Retinal pigment epithelial cell (primary cell): ENCODE measurements at regions not wholly inside any gene's neighbourhood (a gene's known extent, or its start where the extent isn't known, plus 50 kb on each side); places are given as distances from the start of the nearest gene placed in this dataset.

Source experiments
- DNase-seq: peaks from one replicate; pipeline ENCODE4 v3.0.0-alpha.2; 2010; ENCODE audit warnings: low read depth
- H3K4me3 ChIP-seq: 2 replicates; pipeline ENCODE4 v1.5.1; 2011; ENCODE audit warnings: mild to moderate bottlenecking, low read length, control low read depth, moderate library complexity
- CTCF ChIP-seq: conservative IDR thresholded peaks from 2 replicates; pipeline ENCODE4 v1.5.1; 2011; ENCODE audit warnings: low read depth, low read length, control low read depth, inconsistent platforms

DNA sequence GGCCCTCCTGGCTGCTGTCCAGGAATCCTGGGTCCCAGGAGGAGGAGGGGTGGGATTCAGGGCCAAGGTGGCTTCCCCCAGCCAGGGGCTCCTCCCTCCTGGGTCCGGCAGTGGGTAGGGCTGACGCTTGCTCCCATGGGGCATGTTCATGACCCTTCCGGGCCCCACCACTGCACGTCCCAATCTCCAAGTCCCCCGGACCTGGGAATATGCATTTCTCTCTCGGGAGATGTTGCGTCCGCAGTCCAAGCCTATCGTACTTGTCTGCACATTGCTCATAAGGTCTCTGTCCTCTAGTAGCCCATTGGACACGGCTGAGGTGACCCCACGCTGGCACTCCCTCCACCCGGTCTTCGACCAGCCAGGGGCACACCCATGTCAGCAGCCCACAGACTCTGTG is 192.3 kb downstream of the TEX29 start:
- DNase-seq, result no peak
- no peak for TF ChIP-seq CTCF
- H3K4me3 ChIP-seq, result no peak overlapping the region

DNA sequence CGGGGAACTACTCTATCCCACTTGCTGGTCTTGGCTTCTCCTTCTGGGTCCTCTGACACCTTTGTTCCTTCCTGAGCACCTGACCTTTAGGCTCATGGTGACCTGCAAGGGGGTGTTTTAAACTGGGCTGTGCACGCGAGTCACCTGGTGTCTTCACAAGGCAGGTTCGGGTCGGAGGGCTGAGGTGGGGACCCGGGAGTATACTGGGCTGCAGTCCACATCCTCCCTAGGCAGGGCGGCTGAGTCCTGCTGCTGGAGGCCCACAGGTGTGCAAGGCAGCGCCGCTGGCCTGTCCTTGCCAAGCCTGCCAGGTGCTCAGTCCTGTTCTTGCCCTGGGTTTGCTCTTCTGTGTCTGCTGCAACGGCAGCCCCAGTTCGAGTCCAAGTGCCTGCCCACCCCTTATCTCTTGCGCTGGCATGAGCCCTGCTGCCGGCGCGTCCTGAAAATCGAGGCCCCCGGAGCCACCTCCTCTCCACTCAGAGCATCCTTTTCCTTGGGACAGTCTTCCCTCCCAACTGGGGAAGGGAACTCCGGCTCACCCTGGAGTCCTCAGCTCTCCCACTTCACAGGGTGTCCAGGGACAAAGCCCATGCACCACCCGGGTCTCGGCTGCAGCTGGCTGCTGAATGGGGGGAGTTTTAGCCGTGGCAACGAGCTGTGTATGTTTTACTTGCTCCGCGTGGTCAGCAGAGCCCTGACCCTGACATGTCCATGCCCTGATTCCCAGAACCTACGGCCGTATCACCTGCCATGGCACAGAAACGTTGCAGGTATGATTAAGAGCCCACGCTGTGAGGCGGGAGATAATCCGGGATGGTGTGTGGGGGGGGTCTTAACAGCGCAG is 193.5 kb downstream of the TEX29 start:
- DNase-seq, result no peak
- H3K4me3 ChIP-seq, result no peak overlapping the region
- TF ChIP-seq CTCF, result no peak

GRCh38 chr13:111514610-111515306 is 194.3 kb downstream of the TEX29 start:
- no peak for DNase-seq
- no peak for TF ChIP-seq CTCF
- no peak overlapping the region for H3K4me3 ChIP-seq

DNA sequence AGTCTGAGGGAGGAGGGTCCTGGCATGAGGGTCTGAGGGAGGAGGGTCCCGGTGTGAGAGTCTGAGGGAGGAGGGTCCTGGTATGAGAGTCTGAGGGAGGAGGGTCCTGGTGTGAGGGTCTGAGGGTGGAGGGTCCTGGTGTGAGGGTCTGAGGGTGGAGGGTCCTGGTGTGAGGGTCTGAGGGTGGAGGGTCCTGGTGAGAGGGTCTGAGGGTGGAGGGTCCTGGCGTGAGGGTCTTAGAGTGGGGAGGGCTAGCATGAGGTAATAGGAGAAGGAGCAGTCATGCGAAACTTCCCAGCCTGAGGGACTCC is 194.8 kb downstream of the TEX29 start:
- no peak for DNase-seq
- no peak for TF ChIP-seq CTCF

DNA sequence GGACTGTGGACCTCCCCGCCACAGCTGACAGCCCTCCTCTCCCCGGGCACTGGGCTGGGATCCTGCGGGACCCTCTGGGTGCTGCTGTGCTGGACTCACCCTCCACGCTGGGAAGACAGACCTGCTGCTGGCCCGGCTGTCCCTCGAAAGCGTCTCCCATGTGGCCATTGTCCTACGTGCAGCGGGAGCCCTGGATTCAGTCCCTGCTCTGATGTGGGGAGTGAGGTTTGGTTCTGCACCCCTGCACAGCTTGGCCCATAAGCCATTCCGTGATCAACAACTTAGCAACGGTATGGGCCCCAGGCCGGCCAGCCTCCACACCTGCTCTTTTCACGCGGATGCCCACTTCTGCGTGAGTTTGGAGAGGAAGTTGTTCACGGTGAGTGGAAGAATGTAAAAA is 195.2 kb downstream of the TEX29 start:
- TF ChIP-seq CTCF, result no peak
- DNase-seq, result no peak
- H3K4me3 ChIP-seq, result no peak overlapping the region

More for the DNA sequence above, 194.8 kb downstream of the TEX29 start:
- H3K4me3 ChIP-seq, result no peak overlapping the region

DNA sequence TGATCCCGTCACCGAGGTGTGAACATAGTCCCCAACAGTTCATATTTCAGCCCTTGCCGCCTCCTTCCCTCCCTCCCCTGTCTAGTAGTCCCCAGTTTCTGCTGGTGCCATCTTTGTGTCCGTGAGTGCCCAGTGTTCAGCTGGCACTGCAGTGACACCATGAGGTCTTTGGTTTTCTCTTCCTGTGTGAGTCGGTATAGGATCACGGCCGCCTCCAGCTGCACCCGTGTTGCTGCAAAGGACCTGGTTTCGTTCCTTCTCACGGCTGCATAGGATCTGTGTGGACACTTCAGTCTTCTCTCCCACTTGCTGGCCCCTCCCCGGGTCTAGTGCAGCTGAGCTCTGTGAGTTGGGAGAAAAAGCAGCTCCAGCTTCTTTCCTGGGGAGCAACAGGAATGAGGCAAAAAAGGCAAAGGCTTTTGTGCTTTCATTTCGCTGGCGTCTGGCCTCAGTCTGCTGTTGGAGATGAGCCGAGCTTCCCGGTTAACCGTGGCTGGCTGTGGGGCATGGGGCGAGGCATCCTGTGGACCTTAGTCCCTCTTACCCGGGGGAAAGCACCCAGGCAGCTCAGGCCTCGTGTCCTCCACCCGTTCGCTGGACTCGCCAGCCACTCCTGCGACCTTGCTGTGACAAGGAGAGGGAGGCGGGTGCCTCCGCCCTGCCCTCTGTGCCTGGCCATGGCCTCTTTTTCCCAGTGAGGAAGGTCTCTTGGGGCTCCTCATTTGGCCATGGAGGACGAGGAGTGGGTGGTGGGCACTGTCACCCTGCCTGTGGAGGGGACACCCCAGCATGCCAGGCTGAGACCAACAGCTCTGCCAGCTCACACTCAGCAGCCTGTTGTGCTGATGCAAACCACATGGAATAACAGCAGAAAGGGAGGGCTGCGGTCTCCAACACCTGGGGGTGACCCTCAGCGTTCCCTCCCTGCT is 196.5 kb downstream of the TEX29 start:
- no peak for TF ChIP-seq CTCF
- no peak for DNase-seq
- no peak overlapping the region for H3K4me3 ChIP-seq
